Tibial artery (tissue), 4 donors: ENCODE measurements at regions not wholly inside any gene's neighbourhood (a gene's known extent, or its start where the extent isn't known, plus 50 kb on each side); places are given as distances from the start of the nearest gene placed in this dataset.

ENCODE experiments used
- DNase-seq, 2 donors: peaks; one replicate each; pipeline ENCODE4 v3.0.0-alpha.2; 2019
- H3K27ac ChIP-seq, 2 donors: fragments of 200-600 bp; sonication (generic) in 1 of 2; 1 replicate in 1 of 2; 2 replicates in 1 of 2; pipeline ENCODE4 v1.5.1; 2018 to 2019; ENCODE audit warnings: mild to moderate bottlenecking in 1 of 2
- H3K27me3 ChIP-seq, 2 donors: fragments of 200-600 bp; sonication (generic) in 1 of 2; one replicate each; pipeline versions ENCODE4 v1.5.1 to v1.6.0; 2016 to 2019
- H3K36me3 ChIP-seq, 3 donors: fragments of 200-600 bp; sonication (generic) in 2 of 3; one replicate each; pipeline ENCODE4 v1.5.1; 2016 to 2019; ENCODE audit warnings: mild to moderate bottlenecking in 2 of 3
- H3K4me1 ChIP-seq, 4 donors: fragments of 200-600 bp; sonication (generic) in 2 of 4; 1 replicate in 3 of 4; 2 replicates in 1 of 4; pipeline ENCODE4 v1.5.1; 2016 to 2019
- H3K4me3 ChIP-seq, 2 donors: fragments of 200-600 bp; sonication (generic) in 1 of 2; 1 replicate in 1 of 2; 2 replicates in 1 of 2; pipeline ENCODE4 v1.5.1; 2018 to 2019; ENCODE audit warnings: mild to moderate bottlenecking in 2 of 2
- H3K9me3 ChIP-seq, 3 donors: fragments of 200-600 bp; sonication (generic) in 1 of 3; one replicate each; pipeline ENCODE4 v1.5.1; 2016 to 2019
- CTCF ChIP-seq, 2 experiments: fragments of 200-600 bp in 1 of 2; fragments of 450-650 bp in 1 of 2; IDR thresholded peaks; one replicate each; pipeline ENCODE4 v1.5.1; 2017 to 2019; ENCODE audit warnings: antibody characterized with exemption in 2 of 2, mild to moderate bottlenecking in 1 of 2, moderate library complexity in 1 of 2
- intact Hi-C: fragments of 100-400 bp; cut with DNase I; formaldehyde crosslinking; loops from one replicate; pipeline ENCODE4 v1.15.0; 2023; ENCODE audit warnings: low total_unique reads

- no peak for TF ChIP-seq CTCF (IDR thresholded peaks at IDR 0.05)
- no peaks in the 10 kb centered on the region for H3K36me3 ChIP-seq
- no peaks in the 10 kb centered on the region for H3K4me1 ChIP-seq
- no peak for DNase-seq
- H3K4me3 ChIP-seq, result no peak overlapping the region
- H3K27ac ChIP-seq, result no peak overlapping the region
- intact Hi-C loops, result no loop called here
- no peaks in the 10 kb centered on the region for H3K27me3 ChIP-seq
- no peaks in the 10 kb centered on the region for H3K9me3 ChIP-seq
Observed at GRCh38 chr4:164462471-164462870, 291.5 kb upstream of the SMIM31 start.

GRCh38 chr4:164464313-164464712, 289.6 kb upstream of the SMIM31 start:
- Histone ChIP-seq H3K27me3 (no peaks in the 10 kb centered on the region), H3K4me1 (no peaks in the 10 kb centered on the region), H3K4me3 (no peak overlapping the region), H3K9me3 (no peaks in the 10 kb centered on the region), H3K36me3 (no peaks in the 10 kb centered on the region), H3K27ac (no peak overlapping the region)
- intact Hi-C loops, result no loop called here
- no peak for DNase-seq
- TF ChIP-seq CTCF (IDR thresholded peaks at IDR 0.05), result no peak

GRCh38 chr4:164467493-164467892, 286.4 kb upstream of the SMIM31 start:
- intact Hi-C loops, result no loop called here
- H3K4me3 ChIP-seq, result no peak overlapping the region
- H3K4me1 ChIP-seq, result no peaks in the 10 kb centered on the region
- no peaks in the 10 kb centered on the region for H3K36me3 ChIP-seq
- no peaks in the 10 kb centered on the region for H3K27me3 ChIP-seq
- TF ChIP-seq CTCF (IDR thresholded peaks at IDR 0.05), result no peak
- DNase-seq, result no peak
- H3K27ac ChIP-seq, result no peak overlapping the region
- no peaks in the 10 kb centered on the region for H3K9me3 ChIP-seq

DNA sequence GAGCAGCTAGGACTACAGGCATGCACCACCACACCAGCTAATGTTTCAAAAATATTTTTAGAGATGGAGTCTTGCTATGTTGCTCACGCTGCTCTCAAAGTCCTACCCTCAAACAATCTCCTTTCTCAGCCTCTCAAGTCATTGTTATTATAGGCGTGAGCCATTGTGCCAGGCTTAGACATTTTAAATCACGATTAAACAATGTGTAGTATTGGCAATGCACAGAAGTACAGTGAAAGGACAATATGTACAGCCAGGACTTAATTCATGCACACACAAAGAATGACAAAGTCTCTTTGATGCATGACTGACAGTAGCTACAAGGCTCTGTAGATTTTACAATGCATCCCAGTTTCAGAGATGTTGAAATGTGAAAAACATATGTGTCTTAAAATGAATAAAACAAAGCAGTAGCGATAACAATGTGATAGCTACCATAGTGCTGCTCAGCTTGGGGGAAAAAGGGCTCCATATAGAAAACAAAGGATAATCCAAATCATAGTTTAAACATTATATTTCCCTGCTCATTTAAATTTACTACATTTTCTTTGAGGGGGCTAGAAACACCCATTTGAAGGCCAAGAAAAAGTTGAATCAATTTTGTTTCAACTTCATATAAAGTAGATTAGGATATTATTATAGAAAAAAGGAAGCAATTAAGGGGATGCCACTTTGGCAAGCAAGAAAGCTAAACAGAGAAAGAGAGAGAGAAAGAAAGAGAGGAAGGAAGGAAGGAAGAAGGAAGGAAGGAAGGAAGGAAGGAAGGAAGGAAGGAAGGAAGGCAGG, 272.4 kb upstream of the SMIM31 start:
- Histone ChIP-seq H3K27ac (no peak overlapping the region), H3K4me1 (no peaks in the 10 kb centered on the region)
- intact Hi-C loops, result loop anchor here (5.0 kb wide), 1 partner anchor 141 kb away; no protein-coding TSS in a partner anchor

DNA sequence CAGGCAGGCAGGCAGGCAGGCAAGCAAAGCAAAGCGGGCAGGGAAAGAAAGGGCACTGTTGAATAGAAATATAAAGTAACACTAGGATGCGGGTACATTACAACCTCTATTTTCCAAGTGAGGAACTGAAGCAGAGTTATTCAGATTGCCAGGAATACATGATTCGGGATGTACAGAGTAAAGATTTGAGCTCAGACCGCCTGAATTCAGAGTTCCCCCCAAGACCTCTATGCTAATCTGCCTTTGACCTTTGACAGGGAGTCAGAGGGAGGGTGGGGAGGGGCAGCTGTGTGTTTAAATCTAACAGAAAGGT, 271.9 kb upstream of the SMIM31 start:
- no peak for TF ChIP-seq CTCF (IDR thresholded peaks at IDR 0.05)
- no peak for DNase-seq

More for the DNA sequence above, 272.4 kb upstream of the SMIM31 start:
- no peaks in the 10 kb centered on the region for H3K36me3 ChIP-seq
- H3K27me3 ChIP-seq, result no peaks in the 10 kb centered on the region
- peaks cover 0 to 2% (median 0%) of the 10 kb centered on the region in 3 donors for H3K9me3 ChIP-seq
- no peak for TF ChIP-seq CTCF (IDR thresholded peaks at IDR 0.05)
- H3K4me3 ChIP-seq, result no peak overlapping the region
- DNase-seq, result no peak

More for the DNA sequence above, 271.9 kb upstream of the SMIM31 start:
- H3K4me3 ChIP-seq, result no peak overlapping the region
- H3K27me3 ChIP-seq, result no peaks in the 10 kb centered on the region
- no peaks in the 10 kb centered on the region for H3K4me1 ChIP-seq
- no peak overlapping the region for H3K27ac ChIP-seq
- intact Hi-C loops, result loop anchor here (5.0 kb wide), 1 partner anchor 140 kb away; no protein-coding TSS in a partner anchor
- no peaks in the 10 kb centered on the region for H3K9me3 ChIP-seq
- H3K36me3 ChIP-seq, result no peaks in the 10 kb centered on the region
